Sigmoid colon (tissue), 6 donors: ENCODE measurements at regions not wholly inside any gene's neighbourhood (a gene's known extent, or its start where the extent isn't known, plus 50 kb on each side); places are given as distances from the start of the nearest gene placed in this dataset.

Experiments used
- DNase-seq: peaks from one replicate; pipeline ENCODE4 v3.0.0-alpha.2; 2019
- H3K27ac ChIP-seq, 4 donors: fragments of 200-600 bp; sonication (generic); one replicate each; pipeline ENCODE4 v1.5.1; 2016 to 2019; ENCODE audit warnings: mild to moderate bottlenecking in 1 of 4
- H3K27me3 ChIP-seq, 3 donors: fragments of 200-600 bp; sonication (generic); one replicate each; pipeline ENCODE4 v1.5.1; 2019; ENCODE audit warnings: mild to moderate bottlenecking in 1 of 3
- H3K36me3 ChIP-seq, 4 donors: fragments of 200-600 bp; sonication (generic); one replicate each; pipeline ENCODE4 v1.5.1; 2016 to 2019
- H3K4me1 ChIP-seq, 4 donors: fragments of 200-600 bp; sonication (generic); one replicate each; pipeline ENCODE4 v1.5.1; 2017 to 2019
- H3K4me3 ChIP-seq, 4 donors: fragments of 200-600 bp; sonication (generic); one replicate each; pipeline ENCODE4 v1.5.1; 2017 to 2019; ENCODE audit warnings: mild to moderate bottlenecking in 2 of 4, moderate library complexity in 1 of 4
- H3K9me3 ChIP-seq, 4 donors: fragments of 200-600 bp in 3 of 4; sonication (generic) in 3 of 4; one replicate each; pipeline versions ENCODE4 v1.5.1 to v1.6.1; 2013 to 2019
- EP300 ChIP-seq, 4 donors: sonication (generic); formaldehyde crosslinking; IDR thresholded peaks; one replicate each; pipeline ENCODE4 v1.6.1; 2017; ENCODE audit warnings: antibody characterized with exemption in 4 of 4
- POLR2A ChIP-seq, 2 donors: fragments of 450-650 bp; IDR thresholded peaks; one replicate each; pipeline ENCODE4 v1.6.1; 2016; ENCODE audit warnings: antibody characterized with exemption in 2 of 2, mild to moderate bottlenecking in 2 of 2, moderate library complexity in 2 of 2
- POLR2AphosphoS5 ChIP-seq, 4 donors: sonication (generic); formaldehyde crosslinking; IDR thresholded peaks; one replicate each; pipeline ENCODE4 v1.6.1; 2017; ENCODE audit warnings: antibody characterized with exemption in 4 of 4
- WGBS, 2 donors: extraction: QIAGEN DNeasy Blood & Tissue Kit; methylation state at CpG; one replicate each; pipeline ENCODE4 v1.1.7; 2013; 5-methylcytosine and 5-hydroxymethylcytosine counted together
- intact Hi-C: fragments of 100-400 bp; cut with DNase I; formaldehyde crosslinking; loops from one replicate; pipeline ENCODE4 v1.15.1; 2023
- TF ChIP-seq, protein P1 (sequence below), 4 experiments: fragments of 450-650 bp in 3 of 4; fragments of 200-600 bp in 1 of 4; IDR thresholded peaks; one replicate each; pipeline ENCODE4 v1.5.1; 2016 to 2019; ENCODE audit warnings: antibody characterized with exemption in 4 of 4, mild to moderate bottlenecking in 3 of 4, moderate library complexity in 2 of 4
- donor health status: healthy with polysubstance abuse.
- donor health status: healthy.

DNA sequence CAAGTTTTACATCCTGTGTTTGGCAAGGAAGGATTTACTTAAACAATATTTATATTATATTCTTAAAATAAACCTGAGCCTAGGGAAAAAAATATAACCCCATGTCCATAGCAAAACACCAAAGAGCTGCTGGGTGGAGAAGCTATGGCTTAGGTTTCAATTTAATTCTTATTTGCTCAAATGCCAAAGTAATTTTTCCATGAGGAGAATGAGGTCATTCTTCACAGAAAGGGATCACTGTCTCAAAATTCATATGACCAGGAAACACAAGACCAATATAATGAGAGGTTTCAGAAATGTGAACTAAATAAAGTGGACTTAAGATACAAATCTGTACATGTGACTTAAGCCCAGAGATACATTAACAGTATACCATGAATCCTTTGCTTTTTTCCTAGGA lies 195.0 kb downstream of the PHLDA1 start:
- TF ChIP-seq EP300 (IDR thresholded peaks at IDR 0.05): no peak
- TF ChIP-seq POLR2A (IDR thresholded peaks at IDR 0.05): no peak
- TF ChIP-seq, protein P1, sequence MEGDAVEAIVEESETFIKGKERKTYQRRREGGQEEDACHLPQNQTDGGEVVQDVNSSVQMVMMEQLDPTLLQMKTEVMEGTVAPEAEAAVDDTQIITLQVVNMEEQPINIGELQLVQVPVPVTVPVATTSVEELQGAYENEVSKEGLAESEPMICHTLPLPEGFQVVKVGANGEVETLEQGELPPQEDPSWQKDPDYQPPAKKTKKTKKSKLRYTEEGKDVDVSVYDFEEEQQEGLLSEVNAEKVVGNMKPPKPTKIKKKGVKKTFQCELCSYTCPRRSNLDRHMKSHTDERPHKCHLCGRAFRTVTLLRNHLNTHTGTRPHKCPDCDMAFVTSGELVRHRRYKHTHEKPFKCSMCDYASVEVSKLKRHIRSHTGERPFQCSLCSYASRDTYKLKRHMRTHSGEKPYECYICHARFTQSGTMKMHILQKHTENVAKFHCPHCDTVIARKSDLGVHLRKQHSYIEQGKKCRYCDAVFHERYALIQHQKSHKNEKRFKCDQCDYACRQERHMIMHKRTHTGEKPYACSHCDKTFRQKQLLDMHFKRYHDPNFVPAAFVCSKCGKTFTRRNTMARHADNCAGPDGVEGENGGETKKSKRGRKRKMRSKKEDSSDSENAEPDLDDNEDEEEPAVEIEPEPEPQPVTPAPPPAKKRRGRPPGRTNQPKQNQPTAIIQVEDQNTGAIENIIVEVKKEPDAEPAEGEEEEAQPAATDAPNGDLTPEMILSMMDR (IDR thresholded peaks at IDR 0.05): no peak
- no peak for TF ChIP-seq POLR2AphosphoS5 (IDR thresholded peaks at IDR 0.05)
- no peaks in the 10 kb centered on the region for H3K9me3 ChIP-seq
- intact Hi-C loops: no loop called here
- no peak overlapping the region for H3K4me3 ChIP-seq
- H3K36me3 ChIP-seq: no peaks in the 10 kb centered on the region
- no peak for DNase-seq
- no peaks in the 10 kb centered on the region for H3K4me1 ChIP-seq
- no peaks in the 10 kb centered on the region for H3K27me3 ChIP-seq
- no peak overlapping the region for H3K27ac ChIP-seq

DNA sequence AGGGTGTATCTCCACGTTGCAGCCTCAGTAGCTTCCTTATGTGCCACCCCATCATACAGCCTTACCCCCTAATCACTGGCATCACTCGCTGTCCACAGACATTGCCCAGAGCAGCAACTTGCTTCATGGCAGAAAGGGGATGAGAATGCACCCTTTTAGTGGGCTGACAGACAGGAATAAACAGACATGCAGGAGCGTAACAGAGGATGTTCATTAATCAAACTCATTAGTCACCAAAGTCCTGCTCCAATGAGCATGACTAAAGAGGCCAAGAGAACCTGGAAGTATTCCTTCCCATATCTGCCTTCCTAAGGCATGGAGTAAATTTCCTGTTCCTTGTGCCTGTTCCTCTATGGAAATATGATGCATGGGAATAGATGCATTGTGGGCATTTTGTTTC lies 197.0 kb downstream of the PHLDA1 start:
- 87 to 90% methylated on average over 3 of the region's 3 CpGs for WGBS, 2 donors
- no peak for DNase-seq
- Histone ChIP-seq H3K9me3 (no peaks in the 10 kb centered on the region), H3K4me3 (no peak overlapping the region), H3K4me1 (no peaks in the 10 kb centered on the region), H3K27me3 (no peaks in the 10 kb centered on the region), H3K27ac (no peak overlapping the region), H3K36me3 (no peaks in the 10 kb centered on the region)
- intact Hi-C loops: no loop called here
- TF ChIP-seq EP300 (IDR thresholded peaks at IDR 0.05): no peak
- TF ChIP-seq, protein P1 (IDR thresholded peaks at IDR 0.05): no peak
- TF ChIP-seq POLR2A (IDR thresholded peaks at IDR 0.05): no peak
- no peak for TF ChIP-seq POLR2AphosphoS5 (IDR thresholded peaks at IDR 0.05)

DNA sequence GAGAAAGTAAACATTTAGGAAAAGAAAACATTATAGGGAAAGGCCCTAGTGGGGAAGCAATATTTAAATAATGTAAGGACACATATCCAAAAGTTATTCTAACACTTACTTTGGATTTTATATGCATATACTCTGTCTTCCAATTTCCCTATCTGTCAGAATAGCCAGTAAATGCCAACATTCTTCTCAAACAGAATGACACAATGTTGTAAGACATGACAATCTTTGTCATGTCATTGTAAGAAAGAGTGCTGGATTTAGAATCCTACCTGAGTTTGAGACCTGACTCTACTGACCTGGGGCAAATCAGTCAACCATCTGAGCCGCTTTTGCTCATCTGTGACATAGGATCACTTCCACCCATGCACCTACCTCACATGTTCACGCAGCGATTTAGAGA lies 198.3 kb downstream of the PHLDA1 start:
- Histone ChIP-seq H3K9me3 (no peaks in the 10 kb centered on the region), H3K4me3 (no peak overlapping the region), H3K4me1 (no peaks in the 10 kb centered on the region), H3K27ac (no peak overlapping the region), H3K36me3 (no peaks in the 10 kb centered on the region), H3K27me3 (no peaks in the 10 kb centered on the region)
- no peak for DNase-seq
- intact Hi-C loops: no loop called here
- WGBS, 2 donors: 63 to 64% methylated on average over 3 of the region's 3 CpGs
- no peak for TF ChIP-seq POLR2A (IDR thresholded peaks at IDR 0.05)
- no peak for TF ChIP-seq EP300 (IDR thresholded peaks at IDR 0.05)
- TF ChIP-seq, protein P1 (IDR thresholded peaks at IDR 0.05): no peak
- no peak for TF ChIP-seq POLR2AphosphoS5 (IDR thresholded peaks at IDR 0.05)

DNA sequence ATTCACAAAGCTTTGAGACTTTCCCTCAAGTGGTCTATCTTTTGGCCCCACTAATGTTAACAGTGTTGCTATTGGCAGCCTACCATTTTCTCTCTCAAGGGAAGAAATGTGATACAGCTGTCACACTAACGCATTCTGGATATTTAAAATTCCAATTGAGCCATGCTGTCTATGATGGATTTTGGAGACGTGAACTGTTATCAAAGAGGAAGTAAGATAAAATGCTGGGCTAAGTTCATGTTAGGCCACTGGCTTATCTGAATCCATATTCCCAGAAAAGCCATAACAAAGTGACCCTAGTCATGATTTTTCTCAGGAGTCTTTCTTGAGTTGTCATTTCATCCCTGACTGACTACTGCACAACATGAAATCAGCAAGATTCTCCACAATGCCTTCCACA lies 200.2 kb downstream of the PHLDA1 start:
- 28 to 55% methylated on average over 2 of the region's 2 CpGs for WGBS, 2 donors

DNA sequence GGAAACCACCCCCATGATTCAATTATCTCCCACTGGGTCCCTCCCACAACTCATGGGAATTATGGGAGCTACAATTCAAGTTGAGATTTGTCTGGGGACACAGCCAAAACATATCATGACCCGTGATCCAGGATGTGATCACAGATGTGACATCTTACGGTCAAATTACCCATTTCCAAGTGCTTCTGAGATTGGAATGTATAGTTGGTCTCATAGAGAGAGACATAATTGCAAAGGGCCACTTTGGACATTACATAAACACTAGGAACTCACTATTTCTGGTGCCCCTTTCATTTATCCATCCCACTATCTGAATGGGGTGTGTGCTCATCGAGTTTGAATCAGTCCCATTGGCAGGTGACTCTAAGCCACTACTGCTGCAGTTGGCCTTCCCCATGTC lies 204.5 kb downstream of the PHLDA1 start:
- Histone ChIP-seq H3K27ac (no peak overlapping the region), H3K4me3 (no peak overlapping the region), H3K27me3 (no peaks in the 10 kb centered on the region), H3K4me1 (no peaks in the 10 kb centered on the region), H3K36me3 (no peaks in the 10 kb centered on the region), H3K9me3 (no peaks in the 10 kb centered on the region)
- intact Hi-C loops: no loop called here
- no peak for DNase-seq
- 89 to 92% methylated on average over 3 of the region's 3 CpGs for WGBS, 2 donors
- no peak for TF ChIP-seq POLR2AphosphoS5 (IDR thresholded peaks at IDR 0.05)

More for the DNA sequence above, 200.2 kb downstream of the PHLDA1 start:
- no peak for DNase-seq
- Histone ChIP-seq H3K27ac (no peak overlapping the region), H3K4me3 (no peak overlapping the region), H3K4me1 (no peaks in the 10 kb centered on the region), H3K27me3 (no peaks in the 10 kb centered on the region), H3K9me3 (no peaks in the 10 kb centered on the region), H3K36me3 (no peaks in the 10 kb centered on the region)
- TF ChIP-seq, protein P1 (IDR thresholded peaks at IDR 0.05): no peak
- no peak for TF ChIP-seq POLR2AphosphoS5 (IDR thresholded peaks at IDR 0.05)
- TF ChIP-seq POLR2A (IDR thresholded peaks at IDR 0.05): no peak
- intact Hi-C loops: no loop called here
